GM12892 (cell line): ENCODE measurements at regions not wholly inside any gene's neighbourhood (a gene's known extent, or its start where the extent isn't known, plus 50 kb on each side); places are given as distances from the start of the nearest gene placed in this dataset.

ENCODE experiments used
- POLR2A ChIP-seq: IDR thresholded peaks from 2 replicates; pipeline ENCODE4 v1.6.1; 2011; ENCODE audit warnings: low read depth, low read length, control low read depth
- POLR2AphosphoS5 ChIP-seq: IDR thresholded peaks from 2 replicates; pipeline ENCODE4 v1.6.1; 2011; ENCODE audit warnings: low read depth, low read length, control low read depth
- TAF1 ChIP-seq: IDR thresholded peaks from 2 replicates; pipeline ENCODE4 v1.6.1; 2011; ENCODE audit warnings: low read depth, mild to moderate bottlenecking, control low read depth, low read length, borderline replicate concordance

DNA sequence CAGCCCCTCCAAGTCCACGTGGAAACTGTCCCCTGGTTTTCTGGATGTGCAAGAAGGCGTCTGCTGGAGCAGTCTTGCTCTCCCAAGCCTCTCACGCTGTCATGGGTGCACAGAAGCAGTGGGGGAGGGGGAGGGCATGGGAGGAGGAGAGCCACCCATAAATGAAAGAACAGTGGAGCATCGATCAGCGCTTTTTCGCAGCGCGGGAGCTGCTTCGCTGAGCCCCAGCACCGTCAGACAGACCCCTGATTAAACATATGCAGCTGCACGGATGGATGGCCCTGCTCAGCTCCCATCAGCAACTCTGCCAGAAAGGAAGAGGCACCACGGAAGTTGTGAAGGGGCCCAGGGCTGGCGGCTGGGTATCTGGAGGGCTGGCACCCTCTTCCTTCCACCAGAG, 264.9 kb downstream of the UQCRFS1 start:
- TF ChIP-seq POLR2A (no peak), POLR2AphosphoS5 (no peak), TAF1 (no peak)
